Left kidney (tissue), 1 donor: ENCODE measurements at regions not wholly inside any gene's neighbourhood (a gene's known extent, or its start where the extent isn't known, plus 50 kb on each side); places are given as distances from the start of the nearest gene placed in this dataset.
"Not testable (repeated sequence)": the region's sequence is repeated elsewhere in the genome, so short reads cannot be mapped to it uniquely, and the experiment has no call there.

Source experiments
- DNase-seq: peaks from one replicate; pipeline ENCODE4 v3.0.0-alpha.2; 2013

DNA sequence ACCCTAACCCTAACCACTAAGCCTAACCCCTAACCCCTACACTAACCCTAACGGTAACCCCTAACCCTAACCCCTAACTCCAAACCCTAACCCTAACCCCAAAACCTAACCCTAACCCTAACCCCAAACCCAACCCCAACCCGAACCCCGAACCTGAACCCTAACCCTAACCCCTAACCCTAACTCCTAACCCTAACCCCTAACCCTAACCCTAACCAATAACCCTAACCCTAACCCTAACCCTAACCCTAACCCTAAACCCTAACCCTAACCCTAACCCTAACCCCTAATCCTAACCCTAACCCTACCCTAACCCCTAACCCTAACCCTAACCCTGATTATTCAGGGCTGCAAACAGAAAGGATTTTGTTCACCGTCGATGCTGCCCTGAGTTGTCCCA is 144.6 kb upstream of the DUSP22 start:
- DNase-seq, result not testable (repeated sequence)

GRCh38 chr6:148051-148984 is 144.0 kb upstream of the DUSP22 start:
- DNase-seq, result not testable (repeated sequence)

DNA sequence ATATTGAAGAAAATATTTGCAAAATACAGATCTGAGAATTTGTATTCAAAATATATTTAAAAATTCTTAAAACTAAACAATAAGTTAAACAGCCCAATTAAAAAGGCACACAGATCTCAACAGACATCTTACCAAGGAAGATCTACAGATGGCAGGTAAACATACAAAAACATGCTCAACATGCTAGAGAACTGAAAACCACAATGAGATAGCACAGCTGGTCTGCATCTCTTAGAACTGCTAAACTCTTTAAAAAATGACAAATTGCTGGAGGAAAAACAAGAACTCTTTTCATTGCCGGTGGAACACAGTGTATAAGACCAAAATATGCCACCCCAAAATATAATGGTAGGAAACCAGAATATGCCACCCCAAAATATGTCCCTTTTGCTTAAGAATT is 142.1 kb upstream of the DUSP22 start:
- not testable (repeated sequence) for DNase-seq

GRCh38 chr6:152436-152835 is 139.9 kb upstream of the DUSP22 start:
- not testable (repeated sequence) for DNase-seq

- DNase-seq, result not testable (repeated sequence)
Measured at GRCh38 chr6:153026-153425, 139.3 kb upstream of the DUSP22 start.

DNA sequence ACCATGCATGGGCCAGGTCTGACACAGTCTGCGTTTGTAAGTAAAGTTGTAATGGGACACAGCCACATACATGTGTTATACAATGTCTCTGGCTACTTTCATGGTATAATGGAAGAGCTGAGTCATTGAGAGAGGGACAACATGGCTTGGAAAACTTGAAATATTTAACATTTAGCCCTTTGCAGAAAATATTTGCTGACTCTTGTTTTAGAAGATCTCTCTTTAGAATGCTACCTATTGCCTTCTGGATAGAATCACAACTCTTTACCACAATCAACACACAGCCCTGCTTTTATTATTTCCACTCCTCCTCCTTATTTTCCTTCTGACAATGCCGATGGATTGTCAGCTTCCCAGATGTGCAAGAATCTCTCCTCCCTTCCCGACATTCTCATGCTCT is 138.4 kb upstream of the DUSP22 start:
- DNase-seq, result not testable (repeated sequence)

- not testable (repeated sequence) for DNase-seq
Measured at GRCh38 chr6:154321-155092, 137.8 kb upstream of the DUSP22 start.

DNA sequence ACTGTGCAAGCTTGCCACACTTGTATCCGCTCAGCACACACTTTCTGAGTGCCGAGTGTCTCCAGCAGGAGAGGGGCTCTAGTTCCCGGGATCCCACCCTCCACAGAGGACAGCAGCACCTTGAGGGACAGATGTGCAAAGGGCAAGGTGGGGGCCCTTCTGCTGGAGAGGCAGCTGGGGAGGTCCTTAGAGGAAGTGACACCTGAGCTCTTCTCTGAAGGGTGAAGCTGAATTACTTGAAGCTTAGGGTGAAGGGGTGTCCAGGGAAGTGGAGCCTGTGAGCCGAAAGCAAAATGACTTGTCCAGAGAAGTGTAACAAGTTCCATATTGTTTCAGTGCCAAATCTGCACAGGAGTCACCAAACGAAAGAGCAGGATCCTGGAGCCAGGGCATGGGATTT is 136.3 kb upstream of the DUSP22 start:
- DNase-seq, result no peak

GRCh38 chr6:156441-157140 is 135.7 kb upstream of the DUSP22 start:
- DNase-seq, result not testable (repeated sequence)

GRCh38 chr6:157176-157575 is 135.1 kb upstream of the DUSP22 start:
- not testable (repeated sequence) for DNase-seq

DNA sequence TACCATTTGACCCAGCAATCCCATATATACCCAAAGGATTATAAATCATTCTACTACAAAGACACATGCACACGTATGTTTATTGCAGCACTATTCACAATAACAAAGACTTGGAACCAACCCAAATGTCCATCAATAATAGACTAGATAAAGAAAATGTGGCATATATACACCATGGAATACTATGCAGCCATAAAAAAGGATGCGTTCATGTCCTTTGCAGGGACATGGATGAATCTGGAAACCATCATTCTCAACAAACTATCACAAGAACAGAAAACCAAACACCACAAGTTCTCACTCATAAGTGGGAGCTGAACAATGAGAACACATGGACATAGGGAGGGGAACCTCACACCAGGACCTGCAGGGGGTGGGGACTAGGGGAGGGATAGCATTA is 130.6 kb upstream of the DUSP22 start:
- not testable (repeated sequence) for DNase-seq

- DNase-seq, result no peak
Measured at GRCh38 chr6:164720-165119, 127.6 kb upstream of the DUSP22 start.

- DNase-seq, result no peak
Measured at GRCh38 chr6:165263-165662, 127.0 kb upstream of the DUSP22 start.

- DNase-seq, result peak; percentile 29
Measured at GRCh38 chr6:165906-166305, 126.4 kb upstream of the DUSP22 start.

DNA sequence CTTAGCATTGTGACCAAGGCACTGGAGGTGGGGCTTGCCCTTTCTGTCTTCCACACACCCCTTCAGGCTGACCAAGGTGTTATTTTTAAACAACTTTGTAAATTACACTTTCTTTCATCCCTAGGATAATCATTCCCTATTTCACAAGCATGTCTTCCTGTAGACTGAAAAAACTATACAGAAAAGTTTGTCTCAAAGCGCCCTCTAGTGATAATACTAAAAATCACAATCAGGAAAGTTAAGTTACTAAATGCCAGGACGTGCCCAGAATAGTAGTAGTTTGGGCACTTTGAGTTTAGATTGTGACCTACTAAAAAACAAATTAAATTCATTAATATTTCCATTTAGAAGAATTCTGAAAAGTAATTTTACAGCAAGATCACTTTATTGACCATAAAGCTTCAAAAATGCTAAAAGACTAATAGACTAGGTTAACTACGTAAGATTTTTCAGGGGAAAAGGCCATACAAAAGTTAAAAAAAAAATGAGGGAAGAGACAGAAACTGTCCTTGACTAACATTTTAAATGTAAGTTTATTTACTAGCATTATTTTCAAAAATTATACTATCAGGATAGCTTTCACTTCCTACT is 123.3 kb upstream of the DUSP22 start:
- DNase-seq, result peak; percentile 58

DNA sequence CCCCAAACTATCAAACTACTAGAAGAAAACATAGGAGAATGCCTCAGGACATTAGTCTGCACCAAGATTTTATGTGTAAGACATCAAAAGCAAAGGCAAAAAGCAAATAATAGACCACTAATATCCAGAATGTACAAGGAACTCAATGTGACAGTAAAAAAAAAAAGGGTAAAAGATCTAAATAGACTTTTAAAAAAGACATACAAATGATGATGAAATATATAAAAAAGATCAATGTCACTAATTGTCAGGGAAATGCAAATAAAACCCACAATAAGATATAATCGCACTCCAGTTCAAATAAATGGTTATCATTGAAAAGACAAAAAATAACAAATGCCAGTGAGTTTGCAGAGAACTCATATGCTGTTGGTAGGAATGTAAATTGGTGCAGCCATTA is 118.3 kb upstream of the DUSP22 start:
- DNase-seq, result no peak

DNA sequence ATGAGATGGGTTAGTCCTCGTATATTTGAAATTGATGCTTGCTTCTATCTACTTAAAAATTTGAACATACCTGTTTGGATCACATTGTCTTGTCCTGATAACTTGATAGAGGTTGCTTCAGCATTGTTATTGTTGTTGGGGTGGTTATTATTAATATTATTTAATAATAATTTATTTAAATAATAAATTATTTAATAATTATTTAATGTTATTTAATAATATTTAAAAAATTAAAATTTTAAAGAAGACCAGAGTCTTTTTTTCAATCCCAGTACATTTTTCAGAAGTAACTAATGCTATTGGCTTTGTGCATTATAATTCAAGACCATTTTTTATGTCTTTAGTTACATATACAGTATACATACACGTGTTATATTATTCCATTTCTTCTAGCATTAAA is 116.6 kb upstream of the DUSP22 start:
- DNase-seq, result no peak

DNA sequence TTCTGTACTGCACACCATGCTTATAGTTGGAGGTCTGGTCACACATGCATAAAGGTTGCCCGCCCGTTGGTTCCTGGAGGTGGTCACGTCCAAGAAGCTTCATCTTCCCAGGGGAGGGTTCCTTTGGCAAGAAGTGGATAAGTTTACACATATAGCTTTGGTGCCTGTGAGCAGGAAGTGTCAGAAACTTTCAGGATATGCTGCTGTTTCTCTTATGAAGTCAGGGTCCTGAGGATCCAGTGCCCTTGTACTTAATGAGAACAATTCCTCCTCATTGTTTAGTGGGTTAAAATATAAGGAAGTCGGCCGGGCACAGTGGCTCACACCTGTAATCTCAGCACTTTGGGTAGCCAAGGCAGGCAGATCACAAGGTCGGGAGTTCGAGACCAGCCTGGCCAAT is 115.5 kb upstream of the DUSP22 start:
- no peak for DNase-seq

DNA sequence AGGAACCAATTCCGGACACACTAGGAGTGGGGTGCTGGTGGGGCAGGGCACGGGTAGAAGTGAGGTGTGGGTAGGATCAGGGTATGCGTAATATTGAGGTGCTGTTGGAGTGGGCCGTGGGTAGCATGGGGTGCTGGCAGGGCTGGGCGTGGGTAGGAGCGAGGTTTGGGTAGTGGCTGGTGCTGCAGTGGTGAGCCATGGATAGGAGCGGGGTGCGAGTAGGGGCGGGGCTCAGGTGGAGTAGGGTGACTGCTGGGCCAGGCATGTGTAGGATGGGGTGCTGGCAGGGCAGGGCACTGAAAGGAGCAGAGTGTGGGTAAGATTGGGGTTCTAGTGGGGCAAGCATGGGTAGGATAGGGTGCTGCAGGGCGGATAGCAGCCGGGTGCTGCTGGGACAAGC is 114.2 kb upstream of the DUSP22 start:
- DNase-seq, result no peak

DNA sequence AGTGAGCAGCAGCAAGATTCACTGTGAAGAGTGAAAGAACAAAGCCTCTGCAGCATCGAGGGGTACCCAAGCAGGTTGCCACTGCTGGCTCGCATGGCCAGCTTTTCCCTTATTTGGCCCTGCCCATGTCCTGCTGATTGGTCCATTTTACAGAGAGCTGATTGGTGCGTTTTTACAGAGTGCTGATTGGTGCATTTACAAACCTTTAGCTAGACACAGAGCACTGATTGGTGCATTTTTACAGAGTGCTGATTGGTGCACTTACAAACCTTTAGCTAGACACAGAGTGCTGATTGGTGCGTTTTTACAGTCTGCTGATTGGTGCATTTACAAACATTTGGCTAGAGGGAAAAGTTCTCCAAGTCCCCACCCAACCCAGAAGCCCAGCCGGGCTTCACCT is 113.4 kb upstream of the DUSP22 start:
- not testable (repeated sequence) for DNase-seq

- DNase-seq, result no peak
Measured at GRCh38 chr6:179340-179950, 112.8 kb upstream of the DUSP22 start.
